Activated CD8-positive, alpha-beta T cell treated with anti-CD3 and anti-CD28 coated beads, Interleukin-2, amount 10 ng/mL, durations not matched to agents 7 days and 5 days (primary cell): ENCODE measurements at regions not wholly inside any gene's neighbourhood (a gene's known extent, or its start where the extent isn't known, plus 50 kb on each side); places are given as distances from the start of the nearest gene placed in this dataset.

ENCODE experiments used
- ATAC-seq: fragments of 150-1000 bp; cut with Tn5 transposase; one replicate; pipeline ENCODE4 v1.10.0; 2021; ENCODE audit warnings: moderate library complexity
- CTCF ChIA-PET: fragments of 350-600 bp; sonication (Branson Sonifier 250); formaldehyde crosslinking; loops from one replicate; lab custom pipeline; 2021; ENCODE audit warnings: antibody characterized with exemption; lab: Charles Lee
- POLR2A ChIA-PET: fragments of 350-600 bp; sonication (Branson Sonifier 250); formaldehyde crosslinking; loops from one replicate; lab custom pipeline; 2021; ENCODE audit warnings: antibody characterized with exemption; lab: Charles Lee
- DNase-seq: peaks from one replicate; pipeline ENCODE4 v3.0.0-alpha.2; 2020
- H3K27ac Mint-ChIP-seq: one replicate; pipeline ENCODE4 v1.8.0; 2021; ENCODE audit warnings: mild to moderate bottlenecking, mixed read lengths
- H3K27me3 Mint-ChIP-seq: one replicate; pipeline ENCODE4 v1.8.0; 2021; ENCODE audit warnings: low read depth, mixed read lengths
- H3K36me3 Mint-ChIP-seq: one replicate; pipeline ENCODE4 v1.8.0; 2021; ENCODE audit warnings: low read depth, mixed read lengths
- H3K4me1 Mint-ChIP-seq: one replicate; pipeline ENCODE4 v1.8.0; 2021; ENCODE audit warnings: low read depth, mixed read lengths
- H3K4me3 Mint-ChIP-seq: one replicate; pipeline ENCODE4 v1.8.0; 2021; ENCODE audit warnings: mild to moderate bottlenecking, mixed read lengths
- H3K9me3 Mint-ChIP-seq: one replicate; pipeline ENCODE4 v1.8.0; 2022; ENCODE audit warnings: mixed read lengths; ENCODE audit not compliant: insufficient read depth

GRCh38 chr13:95352486-95352885 is 51.2 kb upstream of the ABCC4 start:
- Mint-ChIP-seq H3K27ac (no peak overlapping the region), H3K4me3 (no peak overlapping the region), H3K36me3 (no peaks in the 10 kb centered on the region), H3K27me3 (peaks cover 3% of the 10 kb centered on the region), H3K9me3 (no peaks in the 10 kb centered on the region), H3K4me1 (no peaks in the 10 kb centered on the region)
- ATAC-seq (no peak), DNase-seq (no peak)
- CTCF ChIA-PET, result interaction anchor here (1.6 kb wide), 1 partner anchor 163 kb away, joined by 4 read pairs; no protein-coding TSS in a partner anchor
- POLR2A ChIA-PET, result no interaction called here

GRCh38 chr13:95354156-95354555 is 52.9 kb upstream of the ABCC4 start:
- ChIA-PET CTCF (no interaction called here), POLR2A (no interaction called here)
- no peaks in the 10 kb centered on the region for H3K4me1 Mint-ChIP-seq
- no peaks in the 10 kb centered on the region for H3K9me3 Mint-ChIP-seq
- H3K27ac Mint-ChIP-seq, result no peak overlapping the region
- no peaks in the 10 kb centered on the region for H3K36me3 Mint-ChIP-seq
- peaks cover 6% of the 10 kb centered on the region for H3K27me3 Mint-ChIP-seq
- DNase-seq, result no peak
- no peak overlapping the region for H3K4me3 Mint-ChIP-seq
- no peak for ATAC-seq

GRCh38 chr13:95354680-95355487 is 53.6 kb upstream of the ABCC4 start:
- H3K27me3 Mint-ChIP-seq, result peaks cover 6% of the 10 kb centered on the region
- CTCF ChIA-PET, result no interaction called here
- POLR2A ChIA-PET, result no interaction called here
- no peaks in the 10 kb centered on the region for H3K9me3 Mint-ChIP-seq
- no peaks in the 10 kb centered on the region for H3K36me3 Mint-ChIP-seq
- no peak for ATAC-seq
- no peak overlapping the region for H3K27ac Mint-ChIP-seq
- no peak overlapping the region for H3K4me3 Mint-ChIP-seq
- no peak for DNase-seq
- H3K4me1 Mint-ChIP-seq, result no peaks in the 10 kb centered on the region

GRCh38 chr13:95355494-95355893 is 54.2 kb upstream of the ABCC4 start:
- Mint-ChIP-seq H3K27me3 (peaks cover 6% of the 10 kb centered on the region), H3K36me3 (no peaks in the 10 kb centered on the region), H3K4me1 (no peaks in the 10 kb centered on the region), H3K9me3 (no peaks in the 10 kb centered on the region), H3K27ac (no peak overlapping the region), H3K4me3 (no peak overlapping the region)
- DNase-seq, result no peak
- ChIA-PET POLR2A (no interaction called here), CTCF (no interaction called here)
- ATAC-seq, result no peak

DNA sequence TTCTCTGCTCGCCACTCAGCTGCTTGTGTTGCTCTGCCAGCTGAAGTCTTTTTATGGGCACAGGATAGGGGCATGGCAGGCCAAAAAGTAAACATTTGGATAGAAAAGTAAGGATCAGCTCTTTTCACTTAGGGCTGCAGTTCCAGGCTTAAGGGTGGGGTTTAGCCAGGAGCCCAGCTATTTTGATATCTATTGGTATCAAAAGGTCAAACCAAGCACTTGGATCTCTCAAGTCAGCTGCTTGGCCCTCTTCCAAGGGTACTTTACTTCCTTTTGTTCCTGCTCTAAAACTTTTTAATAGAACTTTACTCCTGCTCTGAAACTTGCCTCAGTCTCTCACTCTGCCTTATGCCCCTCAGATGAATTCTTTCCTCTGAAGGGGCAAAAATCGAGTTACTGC is 55.7 kb upstream of the ABCC4 start:
- Mint-ChIP-seq H3K27me3 (peaks cover 6% of the 10 kb centered on the region), H3K27ac (no peak overlapping the region), H3K4me1 (no peaks in the 10 kb centered on the region), H3K4me3 (no peak overlapping the region), H3K9me3 (no peaks in the 10 kb centered on the region), H3K36me3 (no peaks in the 10 kb centered on the region)
- POLR2A ChIA-PET, result no interaction called here
- CTCF ChIA-PET, result no interaction called here
- ATAC-seq, result no peak
- no peak for DNase-seq

GRCh38 chr13:95357875-95358274 is 56.6 kb upstream of the ABCC4 start:
- H3K4me3 Mint-ChIP-seq, result no peak overlapping the region
- ATAC-seq (no peak), DNase-seq (no peak)
- no peaks in the 10 kb centered on the region for H3K36me3 Mint-ChIP-seq
- POLR2A ChIA-PET, result no interaction called here
- no peaks in the 10 kb centered on the region for H3K9me3 Mint-ChIP-seq
- H3K4me1 Mint-ChIP-seq, result no peaks in the 10 kb centered on the region
- H3K27ac Mint-ChIP-seq, result no peak overlapping the region
- peaks cover 4% of the 10 kb centered on the region for H3K27me3 Mint-ChIP-seq
- CTCF ChIA-PET, result no interaction called here

DNA sequence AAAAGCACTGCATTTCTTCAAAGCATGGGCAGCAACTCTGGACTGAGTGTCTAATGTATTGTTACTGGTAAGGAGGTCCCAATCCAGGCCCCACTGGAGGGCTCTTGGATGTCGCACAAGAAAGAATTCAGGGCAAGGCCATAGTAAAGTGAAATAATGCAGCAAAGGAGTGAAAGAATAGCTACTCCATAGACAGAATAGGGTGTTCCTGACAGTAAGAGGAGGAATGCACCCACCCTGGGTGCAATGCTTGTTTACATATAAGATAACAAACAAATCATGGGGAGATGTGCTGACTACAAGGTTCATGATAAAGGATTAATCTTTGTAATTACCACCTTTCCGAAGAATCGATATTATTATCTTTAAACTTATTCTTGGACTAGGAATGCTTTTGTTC is 58.8 kb upstream of the ABCC4 start:
- Mint-ChIP-seq H3K4me1 (no peaks in the 10 kb centered on the region), H3K36me3 (no peaks in the 10 kb centered on the region), H3K27me3 (peaks cover 3% of the 10 kb centered on the region), H3K9me3 (no peaks in the 10 kb centered on the region), H3K4me3 (no peak overlapping the region), H3K27ac (no peak overlapping the region)
- ATAC-seq (no peak), DNase-seq (no peak)
- POLR2A ChIA-PET, result no interaction called here
- CTCF ChIA-PET, result interaction anchor here (0.6 kb wide), 1 partner anchor 20 kb away, joined by 5 read pairs; no protein-coding TSS in a partner anchor

- no peaks in the 10 kb centered on the region for H3K36me3 Mint-ChIP-seq
- H3K4me1 Mint-ChIP-seq, result no peaks in the 10 kb centered on the region
- ChIA-PET CTCF (interaction anchor here (0.6 kb wide), 1 partner anchor 20 kb away, joined by 5 read pairs; no protein-coding TSS in a partner anchor), POLR2A (no interaction called here)
- no peak overlapping the region for H3K4me3 Mint-ChIP-seq
- peaks cover 3% of the 10 kb centered on the region for H3K27me3 Mint-ChIP-seq
- ATAC-seq, result no peak
- H3K9me3 Mint-ChIP-seq, result no peaks in the 10 kb centered on the region
- no peak for DNase-seq
- H3K27ac Mint-ChIP-seq, result no peak overlapping the region
These were observed 59.3 kb upstream of the ABCC4 start for GRCh38 chr13:95360464-95361097.

DNA sequence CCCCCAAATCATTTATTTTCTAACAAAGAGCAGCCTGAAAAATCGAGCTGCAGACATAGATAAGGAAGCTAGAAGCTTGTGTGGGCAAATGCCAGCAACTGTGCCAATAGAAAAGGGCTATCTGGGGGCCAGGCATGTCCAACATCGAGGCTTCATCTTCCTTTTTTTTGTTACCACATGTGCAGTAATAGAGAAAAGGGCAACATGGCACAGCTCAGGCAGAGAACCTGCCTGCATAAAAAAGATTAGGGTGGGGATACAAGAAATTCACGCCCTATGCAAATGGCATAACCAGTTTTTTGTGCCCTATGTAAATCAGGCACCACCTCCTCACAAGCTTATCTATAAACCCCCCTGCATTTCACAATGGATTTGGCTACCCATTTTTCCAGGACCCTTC is 60.4 kb upstream of the ABCC4 start:
- Mint-ChIP-seq H3K36me3 (no peaks in the 10 kb centered on the region), H3K27me3 (peaks cover 3% of the 10 kb centered on the region), H3K9me3 (no peaks in the 10 kb centered on the region), H3K27ac (no peak overlapping the region), H3K4me3 (no peak overlapping the region), H3K4me1 (no peaks in the 10 kb centered on the region)
- ChIA-PET POLR2A (no interaction called here), CTCF (no interaction called here)
- ATAC-seq, result no peak
- no peak for DNase-seq

- ATAC-seq (no peak), DNase-seq (no peak)
- Mint-ChIP-seq H3K9me3 (no peaks in the 10 kb centered on the region), H3K27ac (no peak overlapping the region), H3K36me3 (no peaks in the 10 kb centered on the region), H3K27me3 (peaks cover under 1% of the 10 kb centered on the region), H3K4me3 (no peak overlapping the region), H3K4me1 (no peaks in the 10 kb centered on the region)
- ChIA-PET POLR2A (no interaction called here), CTCF (no interaction called here)
These were observed 61.4 kb upstream of the ABCC4 start for GRCh38 chr13:95362666-95363065.

DNA sequence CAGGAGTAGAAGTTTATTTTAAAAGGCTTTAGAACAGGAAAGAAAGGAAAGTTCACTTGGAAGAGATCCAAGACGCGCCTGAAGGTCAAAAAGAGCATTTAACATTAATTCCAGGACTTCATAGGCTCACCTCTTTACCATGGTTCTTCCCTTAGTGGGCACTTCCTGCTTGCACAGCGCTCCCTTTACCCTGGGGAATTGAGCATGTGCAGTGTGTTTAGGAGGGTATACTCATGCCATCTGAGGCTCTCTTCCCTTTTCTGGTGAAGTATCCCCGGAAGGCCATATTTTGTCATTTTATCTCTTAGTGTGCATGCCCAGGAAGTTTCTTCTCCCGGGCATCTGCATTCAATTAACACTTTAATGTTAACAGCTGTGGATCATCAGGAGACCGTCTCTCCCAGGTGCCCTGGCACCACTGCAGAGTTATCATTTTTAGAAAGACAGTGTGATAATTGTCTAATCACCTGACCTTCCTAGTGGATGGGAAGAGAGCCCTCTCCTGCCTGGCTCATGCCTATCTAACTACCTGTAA is 66.1 kb upstream of the ABCC4 start:
- Mint-ChIP-seq H3K36me3 (no peaks in the 10 kb centered on the region), H3K27me3 (peaks cover 3% of the 10 kb centered on the region), H3K9me3 (no peaks in the 10 kb centered on the region), H3K4me1 (no peaks in the 10 kb centered on the region), H3K27ac (no peak overlapping the region), H3K4me3 (no peak overlapping the region)
- no peak for ATAC-seq
- POLR2A ChIA-PET, result no interaction called here
- CTCF ChIA-PET, result no interaction called here
- no peak for DNase-seq

DNA sequence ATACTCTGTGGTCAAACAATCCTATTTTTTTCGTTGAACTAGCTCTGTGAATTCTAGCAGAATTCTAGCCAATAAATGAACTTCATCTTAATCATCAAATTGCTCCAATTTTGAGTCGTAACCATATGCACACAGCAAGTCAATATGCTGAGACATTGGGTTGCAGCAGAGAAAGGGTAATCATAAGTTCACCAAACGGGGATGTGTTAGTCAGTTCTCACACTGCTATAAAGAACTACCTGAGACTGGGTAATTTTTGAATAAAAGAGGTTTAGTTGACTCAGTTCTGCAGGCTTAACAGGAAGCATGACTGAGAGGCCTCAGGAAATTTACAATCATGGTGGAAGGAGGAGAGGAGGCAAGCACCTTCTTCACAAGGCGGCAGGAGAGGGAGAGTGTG is 67.7 kb upstream of the ABCC4 start:
- Mint-ChIP-seq H3K4me3 (no peak overlapping the region), H3K27me3 (peaks cover 3% of the 10 kb centered on the region), H3K9me3 (no peaks in the 10 kb centered on the region), H3K36me3 (no peaks in the 10 kb centered on the region), H3K27ac (no peak overlapping the region), H3K4me1 (no peaks in the 10 kb centered on the region)
- ChIA-PET POLR2A (no interaction called here), CTCF (no interaction called here)
- ATAC-seq (no peak), DNase-seq (no peak)
